HK-2 (cell line): ENCODE measurements at regions not wholly inside any gene's neighbourhood (a gene's known extent, or its start where the extent isn't known, plus 50 kb on each side); places are given as distances from the start of the nearest gene placed in this dataset.
"Not testable (repeated sequence)": the region's sequence is repeated elsewhere in the genome, so short reads cannot be mapped to it uniquely, and the experiment has no call there.

Experiments
- DNase-seq: peaks from one replicate; pipeline ENCODE4 v3.0.0-alpha.2; 2018; ENCODE audit not compliant: unreplicated experiment

DNA sequence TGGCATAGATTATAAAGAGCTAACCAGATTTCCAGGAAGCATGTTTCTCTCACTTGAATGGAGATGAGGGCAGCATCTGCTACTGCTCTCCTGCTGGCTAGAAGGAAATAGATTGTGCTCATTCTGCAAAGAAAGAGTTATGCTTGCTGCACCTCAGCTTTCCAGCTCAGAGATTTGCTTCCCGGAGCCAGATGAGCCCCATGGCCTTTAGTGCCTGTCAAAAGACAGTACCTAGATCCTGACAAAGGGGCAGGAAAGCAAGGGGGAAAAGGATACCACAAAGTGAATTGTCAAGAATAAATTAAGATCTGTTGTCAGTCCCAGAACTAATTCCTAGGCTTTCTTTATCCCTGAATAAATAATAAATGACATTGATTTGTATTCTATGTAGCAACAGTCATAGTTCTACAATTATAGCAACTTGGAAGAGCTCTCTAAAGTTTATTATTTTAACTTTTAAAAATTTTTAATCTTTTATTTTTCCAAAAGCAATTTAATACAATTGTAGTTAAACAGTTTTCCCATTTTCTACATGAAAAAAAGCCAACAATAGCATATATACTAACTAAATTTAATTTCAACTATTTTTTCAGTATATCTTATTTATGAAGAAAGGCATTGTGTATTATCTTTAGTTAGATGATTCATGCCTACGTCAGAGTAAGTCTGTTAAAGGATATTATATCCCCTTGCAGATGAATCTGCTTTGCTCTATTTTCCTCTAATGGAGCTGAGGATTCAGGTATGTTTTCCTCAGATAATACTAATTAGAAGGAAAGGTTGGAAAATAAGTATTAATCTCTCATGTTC is 306.1 kb upstream of the DDI1 start:
- DNase-seq = no peak

DNA sequence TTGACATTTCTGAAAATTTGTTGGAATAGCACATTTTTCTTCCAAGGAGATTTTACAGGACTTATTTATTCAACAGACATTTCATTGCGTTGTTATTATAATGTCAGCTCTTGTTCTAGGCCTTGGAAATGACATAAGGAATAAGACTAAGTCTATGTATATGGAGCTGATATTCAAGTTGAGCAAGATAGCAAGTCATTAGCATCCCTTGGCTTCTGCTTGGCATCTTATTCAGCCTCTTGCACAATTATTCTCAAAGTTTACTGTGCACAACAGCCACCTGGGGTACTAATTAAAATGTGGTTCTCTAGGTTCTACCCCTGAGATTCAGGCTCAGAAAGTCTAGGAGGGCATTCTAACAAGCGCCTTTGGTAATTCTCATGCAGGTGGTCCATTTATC is 304.8 kb upstream of the DDI1 start:
- no peak for DNase-seq

DNA sequence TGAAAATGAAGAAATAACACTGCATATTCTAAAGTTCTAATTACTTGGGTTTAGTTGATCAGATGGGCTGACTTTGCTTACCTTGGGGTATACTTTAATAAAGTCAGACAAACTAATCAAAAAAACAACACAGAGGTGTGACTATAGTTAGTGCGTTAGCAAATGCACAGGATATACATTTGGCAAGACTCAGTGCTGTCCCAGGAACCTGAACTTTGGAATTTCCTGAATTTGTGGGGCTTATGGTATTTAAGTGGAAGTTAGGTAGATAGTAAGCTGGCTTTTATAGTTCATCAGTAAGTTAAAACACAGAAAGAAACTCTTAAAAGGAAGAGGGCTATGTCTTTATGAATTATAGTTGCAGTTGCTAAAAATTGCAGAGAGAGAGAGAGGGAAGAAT is 302.6 kb upstream of the DDI1 start:
- DNase-seq = no peak

DNA sequence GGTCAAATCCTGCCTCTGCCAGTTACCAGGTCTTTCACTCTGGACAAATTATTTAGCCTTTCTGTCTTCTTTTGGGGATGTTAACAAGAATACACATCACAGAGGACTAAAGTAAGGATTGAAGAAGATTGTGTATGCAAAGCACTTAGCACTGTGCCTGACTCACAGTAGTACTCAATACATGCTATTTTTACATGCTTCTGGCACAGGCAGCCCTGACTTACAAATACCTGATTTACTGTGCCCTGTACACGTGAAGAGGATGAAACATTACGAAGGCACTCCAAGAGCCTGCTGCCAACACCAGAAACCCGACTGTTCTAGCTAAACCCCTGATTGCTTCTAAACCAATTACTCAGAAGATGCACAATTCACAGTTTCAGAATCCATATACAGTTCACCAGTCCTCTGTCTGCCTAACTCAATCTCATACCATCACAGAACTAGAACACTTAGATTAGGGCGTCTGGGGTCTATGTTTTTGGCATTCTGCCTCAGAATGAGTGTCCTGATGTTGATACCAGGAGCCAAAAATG is 300.9 kb upstream of the DDI1 start:
- no peak for DNase-seq

DNA sequence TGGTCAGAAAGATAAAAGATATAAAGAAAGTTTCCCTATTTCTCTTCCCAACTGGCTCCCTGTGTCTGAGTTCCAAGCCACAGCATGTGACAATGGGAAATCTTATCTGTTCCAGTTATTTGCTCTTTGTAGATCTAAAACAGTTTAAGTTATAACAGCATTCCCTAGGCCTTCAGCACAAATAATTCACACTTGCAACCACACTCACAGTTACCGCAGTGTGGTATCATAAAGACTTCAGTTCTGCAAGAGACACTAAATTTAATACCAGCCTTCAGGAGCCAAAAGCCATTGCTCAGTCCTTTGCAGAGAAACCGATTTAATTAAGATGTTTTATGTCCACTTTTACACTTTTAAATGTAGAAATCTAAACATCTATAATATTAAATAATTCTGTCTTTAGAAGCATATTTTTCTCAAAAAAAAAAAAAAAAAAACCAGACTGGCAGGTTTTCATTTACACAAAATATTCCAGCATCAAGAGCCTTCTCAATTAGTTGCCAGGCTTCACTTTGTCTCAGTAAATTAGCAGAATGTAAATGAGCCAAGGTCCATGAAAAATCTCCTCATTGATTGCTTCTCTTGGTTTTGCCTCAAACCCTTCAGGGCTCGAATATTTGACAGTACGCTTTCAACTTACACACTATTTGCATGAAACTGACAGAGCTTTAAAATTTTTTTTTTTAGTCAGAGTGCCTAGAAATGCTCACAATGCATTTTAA is 300.0 kb upstream of the DDI1 start:
- DNase-seq = no peak

DNA sequence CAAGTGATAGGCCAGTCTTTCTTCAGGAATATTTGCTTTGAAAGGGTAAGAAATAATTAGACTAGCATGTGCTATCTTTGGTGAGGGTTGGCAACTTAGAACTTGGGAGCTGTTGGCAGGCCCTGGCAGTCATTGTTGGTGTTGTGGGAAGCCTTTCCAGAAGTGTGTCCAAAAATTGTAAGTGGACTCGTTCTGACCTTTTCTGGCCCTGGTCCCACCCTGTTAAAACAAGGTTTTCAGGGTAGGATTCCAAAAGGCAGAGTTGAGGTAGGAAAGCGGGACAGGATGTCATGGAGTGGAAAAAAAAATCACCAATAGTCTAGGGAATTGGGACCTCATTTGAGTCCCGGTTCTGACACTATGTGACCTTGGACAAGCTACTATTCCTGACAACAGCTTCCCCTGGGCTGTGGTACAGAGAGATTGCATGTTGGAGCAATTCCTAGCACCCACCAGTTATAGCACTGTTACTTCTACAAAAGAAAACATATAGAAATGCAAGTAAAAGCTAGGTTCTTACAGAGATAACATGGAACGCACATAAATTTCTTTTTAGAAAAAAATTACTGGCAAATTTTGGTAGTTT is 299.3 kb upstream of the DDI1 start:
- DNase-seq = no peak

DNA sequence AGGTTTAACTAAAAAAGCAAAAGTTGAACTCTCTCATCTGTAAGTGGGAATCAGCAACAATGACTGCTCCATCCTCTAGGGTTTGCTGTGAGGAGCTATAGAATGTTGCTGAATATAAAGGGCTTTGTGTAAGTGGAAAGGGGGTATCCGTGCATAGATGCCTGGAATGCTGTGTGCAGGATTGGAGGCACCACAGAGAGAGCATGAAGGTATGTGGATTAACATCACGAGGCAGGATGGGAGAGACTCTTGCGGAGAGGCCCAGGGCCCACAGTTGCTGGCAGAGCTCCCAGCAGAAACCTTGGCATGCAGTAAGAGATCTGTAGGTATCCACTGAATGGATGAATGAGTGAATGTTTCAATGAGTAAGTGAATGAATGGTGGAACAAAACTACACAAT is 298.7 kb upstream of the DDI1 start:
- DNase-seq = no peak

DNA sequence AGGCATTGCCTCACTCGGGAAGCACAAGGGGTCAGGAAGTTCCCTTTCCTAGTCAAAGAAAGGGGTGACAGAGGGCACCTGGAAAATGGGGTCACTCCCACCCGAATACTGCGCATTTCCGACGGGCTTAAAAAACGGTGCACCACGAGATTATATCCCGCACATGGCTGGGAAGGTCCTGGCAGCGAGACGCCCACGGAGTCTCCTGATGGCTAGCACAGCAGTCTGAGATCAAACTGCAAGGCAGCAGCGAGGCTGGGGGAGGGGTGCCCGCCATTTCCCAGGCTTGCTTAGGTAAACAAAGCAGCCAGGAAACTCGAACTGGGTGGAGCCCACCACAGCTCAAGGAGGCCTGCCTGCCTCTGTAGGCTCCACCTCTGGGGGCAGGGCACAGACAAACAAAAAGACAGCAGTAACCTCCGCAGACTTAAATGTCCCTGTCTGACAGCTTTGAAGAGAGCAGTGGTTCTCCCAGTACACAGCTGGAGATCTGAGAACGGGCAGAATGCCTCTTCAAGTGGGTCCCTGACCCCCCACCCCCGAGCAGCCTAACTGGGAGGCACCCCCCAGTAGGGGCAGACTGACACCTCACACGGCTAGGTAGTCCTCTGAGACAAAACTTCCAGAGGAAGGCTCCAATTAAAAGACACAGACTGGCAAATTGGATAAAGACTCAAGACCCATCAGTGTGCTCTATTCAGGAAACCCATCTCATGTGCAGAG is 297.2 kb upstream of the DDI1 start:
- DNase-seq = not testable (repeated sequence)

DNA sequence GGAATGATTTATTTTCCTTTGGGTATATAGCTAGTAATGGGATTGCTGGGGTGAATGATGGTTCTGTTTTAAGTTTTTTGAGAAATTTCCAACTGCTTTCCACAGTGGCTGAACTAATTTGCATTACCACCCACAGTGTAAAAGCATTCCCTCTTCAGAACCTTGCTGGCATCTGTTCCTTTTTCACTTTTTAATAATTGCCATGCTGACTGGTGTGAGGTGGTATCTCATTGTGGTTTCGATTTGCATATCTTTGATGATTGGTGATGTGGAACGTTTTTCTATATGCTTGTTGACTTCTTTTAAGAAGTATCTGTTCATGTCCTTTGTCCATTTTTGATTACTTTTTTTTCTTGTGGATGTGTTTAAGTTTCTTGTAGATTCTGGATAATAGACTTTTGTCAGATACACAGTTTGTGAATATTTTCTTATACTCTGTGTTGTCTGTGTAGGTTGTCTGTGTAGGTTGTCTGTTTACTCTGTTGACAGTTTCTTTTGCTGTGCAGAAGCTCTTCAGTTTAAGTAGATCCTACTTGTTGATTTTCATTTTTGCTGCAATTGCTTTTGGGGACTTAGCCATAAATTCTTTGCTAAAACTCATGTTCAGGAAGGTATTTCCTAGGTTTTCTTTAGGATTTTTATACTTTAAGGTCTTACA is 291.8 kb upstream of the DDI1 start:
- no peak for DNase-seq

DNA sequence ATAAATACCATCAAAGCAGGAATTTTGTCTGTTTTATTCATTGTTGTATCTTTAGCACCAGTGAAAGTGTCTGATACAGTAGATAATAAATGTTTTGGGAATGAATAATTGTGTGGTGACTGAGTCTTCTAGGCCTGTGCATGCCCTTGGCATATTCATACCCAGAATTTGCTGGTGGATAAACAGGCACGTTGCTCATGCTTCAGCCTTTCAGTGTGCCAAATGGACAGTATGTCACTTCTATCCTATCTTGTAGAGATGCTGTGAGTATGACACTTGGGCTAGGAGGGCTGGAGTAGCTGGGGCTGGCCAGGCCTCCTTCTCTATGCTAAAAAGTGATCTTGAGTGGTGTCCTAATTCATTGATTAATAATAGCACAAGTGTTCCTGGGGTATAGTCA is 287.3 kb upstream of the DDI1 start:
- DNase-seq = no peak

DNA sequence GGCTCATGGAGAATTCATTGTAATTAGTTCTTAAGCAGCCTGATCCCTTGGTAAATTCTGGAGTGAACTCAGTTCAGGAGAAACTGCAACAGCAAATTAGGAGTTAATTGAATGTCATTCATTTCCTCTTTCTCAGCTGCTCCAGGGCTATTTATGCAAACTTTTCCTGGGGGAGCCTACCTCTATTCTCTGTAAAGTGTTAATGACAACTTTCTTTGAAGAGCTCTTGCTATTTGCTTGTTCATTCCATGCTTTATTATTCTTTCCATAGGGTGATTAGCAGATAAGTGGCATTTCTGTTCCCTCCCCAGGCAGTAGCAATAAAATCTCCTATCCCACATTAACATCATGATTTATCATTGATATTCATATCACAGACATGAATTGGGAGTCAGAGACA is 267.6 kb upstream of the DDI1 start:
- no peak for DNase-seq

DNA sequence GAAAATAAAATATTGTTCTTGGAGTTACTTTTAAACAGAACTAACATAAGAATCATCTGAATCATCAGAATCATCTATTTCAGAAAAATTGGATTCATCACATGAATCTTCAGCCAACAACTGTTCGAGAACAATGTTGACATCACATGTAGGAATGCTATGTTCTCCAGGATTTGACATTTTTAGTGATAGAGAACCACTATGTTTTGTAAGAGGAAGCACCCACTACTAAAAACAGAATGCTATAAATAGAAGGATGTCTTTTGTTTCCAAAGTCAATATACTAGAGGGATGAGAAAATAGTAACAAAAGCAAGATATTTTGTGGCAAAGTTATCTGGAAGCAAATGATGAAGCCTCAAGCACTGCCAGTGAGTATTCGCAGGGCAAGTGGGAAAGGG is 263.4 kb upstream of the DDI1 start:
- DNase-seq = no peak

DNA sequence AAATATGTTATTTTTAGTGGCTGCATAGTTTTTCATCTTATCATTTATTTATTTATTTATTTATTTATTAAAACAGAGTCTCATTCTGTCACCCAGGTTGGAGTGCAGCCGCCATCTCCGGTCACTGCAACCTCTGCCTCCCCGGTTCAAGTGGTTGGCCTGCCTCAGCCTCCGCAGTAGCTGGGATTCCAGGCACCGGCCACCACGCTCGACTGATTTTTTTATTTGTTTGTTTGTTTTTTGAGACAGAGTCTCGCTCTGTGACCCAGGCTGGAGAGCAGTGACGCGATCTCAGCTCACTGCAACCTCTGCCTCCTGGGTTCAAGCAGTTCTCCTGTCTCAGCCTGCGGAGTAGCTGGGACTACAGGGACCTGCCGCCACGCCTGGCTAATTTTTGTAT is 262.9 kb upstream of the DDI1 start:
- DNase-seq = no peak

DNA sequence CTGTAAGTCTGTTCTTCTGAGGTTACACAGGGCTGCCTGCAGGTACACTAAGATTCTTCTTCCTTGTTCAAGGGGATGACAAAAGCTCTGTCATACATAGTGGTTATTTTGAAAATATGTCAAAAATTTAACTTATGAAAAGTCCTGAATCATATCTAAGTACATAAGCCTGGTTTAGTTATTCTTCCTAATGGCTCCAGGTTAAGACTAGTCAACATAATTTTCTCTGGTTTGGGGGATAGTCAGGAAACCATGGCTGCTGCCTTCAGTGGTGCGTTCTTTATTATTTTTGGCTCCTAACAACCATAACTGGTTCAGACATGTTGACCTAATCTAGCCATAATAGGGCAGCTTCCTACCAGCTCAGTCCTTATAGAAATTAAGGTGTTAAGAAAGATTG is 257.4 kb upstream of the DDI1 start:
- no peak for DNase-seq

DNA sequence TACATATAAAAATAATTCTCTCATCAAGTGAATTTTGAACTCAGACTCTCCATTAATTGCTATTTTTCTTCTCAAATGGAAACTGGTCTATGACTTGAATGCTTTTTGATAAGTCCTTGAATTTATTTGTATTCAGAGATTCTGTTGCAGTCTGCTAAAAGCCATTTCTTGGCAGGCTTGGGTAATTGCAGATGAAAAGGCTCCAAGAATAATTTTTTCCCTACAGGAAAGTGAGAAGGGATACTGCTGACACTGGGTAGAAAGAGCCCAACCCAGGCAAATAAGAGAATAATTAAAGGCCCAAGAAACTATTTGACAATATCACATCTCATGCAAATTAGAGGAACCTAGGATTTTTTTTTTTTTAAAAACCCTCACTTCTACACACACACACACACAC is 246.5 kb upstream of the DDI1 start:
- DNase-seq = no peak

DNA sequence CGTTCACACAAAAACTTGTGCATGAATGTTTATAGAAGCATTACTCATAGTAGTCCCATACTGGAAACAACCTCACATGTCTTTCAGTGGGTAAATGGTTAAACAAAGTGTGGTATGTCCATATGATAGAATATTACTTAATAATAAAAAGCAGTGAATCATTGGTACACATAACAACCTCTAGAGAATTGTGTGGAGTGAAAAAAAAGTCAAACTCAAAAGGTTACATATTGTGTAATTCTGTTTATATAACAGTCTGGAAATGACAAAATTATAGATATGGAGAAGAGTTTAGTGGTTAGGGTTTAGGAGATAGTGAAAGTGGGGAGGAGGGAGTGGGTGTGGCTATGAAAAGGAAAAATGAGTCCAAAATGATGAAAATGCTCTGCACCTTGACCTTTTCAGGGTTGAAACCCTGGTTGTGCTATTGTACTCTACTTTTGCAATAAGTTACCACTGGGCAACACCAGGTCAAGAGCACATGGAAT is 243.4 kb upstream of the DDI1 start:
- no peak for DNase-seq

DNA sequence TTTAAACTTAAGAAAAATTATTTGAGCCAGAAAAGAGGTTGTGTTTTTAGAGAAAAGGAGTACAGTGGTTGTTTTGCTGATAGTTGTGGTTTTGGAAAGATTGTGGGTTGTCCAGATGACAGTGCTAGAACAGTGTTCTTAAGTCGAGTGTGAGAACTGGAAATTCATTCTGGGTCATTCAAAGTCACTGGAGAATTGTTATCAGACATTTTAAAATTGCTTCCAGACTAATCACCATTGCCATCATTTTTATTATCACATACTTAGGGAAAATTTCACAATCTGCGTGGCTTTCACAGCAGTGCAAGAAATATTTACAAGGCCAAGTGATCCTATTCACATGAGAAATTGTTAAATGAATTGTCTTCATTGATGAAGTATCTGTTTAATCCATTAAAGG is 242.2 kb upstream of the DDI1 start:
- no peak for DNase-seq

DNA sequence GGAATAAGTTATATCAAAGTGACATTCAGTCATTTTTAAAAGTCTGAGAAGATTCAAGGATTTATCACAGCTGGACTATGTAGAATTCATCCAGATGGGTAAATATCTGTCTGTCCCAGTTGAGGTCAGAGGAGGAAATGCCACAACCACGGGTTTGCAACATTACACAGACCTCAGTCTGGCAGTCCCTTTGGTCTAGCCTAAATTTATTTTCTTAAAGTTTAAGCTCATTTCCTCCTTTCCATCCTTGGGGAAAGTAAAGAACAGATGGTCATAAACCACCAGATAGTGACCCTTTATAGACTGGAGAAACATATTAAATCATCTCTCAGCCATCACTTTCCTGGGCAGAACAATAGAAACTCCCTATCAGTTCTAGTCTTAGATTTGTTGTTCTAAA is 238.4 kb upstream of the DDI1 start:
- no peak for DNase-seq

DNA sequence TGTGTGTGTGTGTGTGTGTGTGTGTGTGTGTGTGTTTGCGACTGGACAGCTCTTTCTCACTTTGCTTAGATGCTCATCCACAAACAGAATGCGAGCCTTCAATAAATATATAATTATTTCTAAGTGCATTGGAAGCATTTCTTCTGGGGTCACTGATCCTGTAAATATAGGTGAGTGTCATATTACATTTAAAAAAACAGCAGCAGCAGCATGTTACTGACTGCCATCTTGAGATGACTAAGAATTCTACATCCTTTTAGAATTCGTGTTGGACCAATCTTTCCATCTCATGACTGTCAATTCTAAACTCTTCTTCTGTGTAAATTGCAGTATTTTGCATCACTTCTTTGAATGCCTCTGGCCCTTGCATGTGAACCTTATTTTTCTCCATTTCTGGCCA is 238.0 kb upstream of the DDI1 start:
- no peak for DNase-seq

DNA sequence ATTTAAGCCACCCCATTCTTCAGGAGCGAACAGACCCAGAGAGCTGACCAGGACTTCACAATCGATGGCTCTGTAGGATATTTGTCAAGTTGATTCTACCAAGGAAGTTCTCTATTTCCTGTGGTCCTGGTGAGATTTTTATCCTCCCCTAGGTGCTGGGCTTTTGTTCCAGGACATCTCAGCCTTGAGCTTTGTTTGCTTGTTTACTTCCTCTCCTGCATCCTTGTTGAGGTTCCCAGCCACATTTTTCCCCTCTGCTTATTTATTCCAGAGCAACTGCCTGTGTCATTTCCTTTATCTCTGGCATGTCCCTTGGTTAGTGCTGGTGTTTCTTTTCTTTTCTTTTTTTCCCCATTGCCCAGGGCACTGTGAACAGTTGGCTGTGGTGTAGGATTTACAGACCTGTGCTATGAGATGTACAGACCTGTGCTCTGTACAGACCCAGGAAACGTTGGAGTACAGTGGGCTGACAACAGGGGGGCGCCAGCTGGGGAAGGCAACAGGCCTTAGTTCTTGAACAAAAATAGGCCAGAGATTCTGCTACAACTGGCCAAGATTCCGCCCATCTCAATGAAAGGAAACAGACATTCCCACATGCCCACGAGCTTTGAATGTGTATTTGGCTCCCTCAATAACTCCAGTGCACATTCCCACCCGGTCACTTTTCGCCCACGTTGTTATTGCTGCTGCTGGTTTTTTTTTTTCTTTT is 235.9 kb upstream of the DDI1 start:
- no peak for DNase-seq

DNA sequence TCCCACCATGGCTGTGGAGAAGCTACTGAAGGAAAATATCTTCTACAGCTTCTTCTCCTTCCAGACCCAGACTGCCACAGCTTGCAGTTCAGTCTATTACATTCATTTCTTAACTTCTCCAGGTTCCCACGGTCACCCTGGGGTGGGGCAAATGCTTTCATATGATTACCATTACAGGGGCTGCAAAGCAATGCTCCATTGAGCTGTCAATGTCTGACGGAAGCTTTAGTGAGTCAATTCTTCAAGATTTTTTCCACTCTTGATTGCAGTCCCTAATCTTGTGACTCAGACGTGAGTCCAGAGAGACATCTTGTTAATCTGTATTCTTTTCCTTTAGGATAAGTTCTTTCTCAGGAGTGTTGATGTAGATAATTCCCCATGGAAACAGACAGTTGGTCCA is 233.4 kb upstream of the DDI1 start:
- peak; percentile 31 for DNase-seq
